Aorta (tissue), 5 donors: ENCODE measurements at regions not wholly inside any gene's neighbourhood (a gene's known extent, or its start where the extent isn't known, plus 50 kb on each side); places are given as distances from the start of the nearest gene placed in this dataset.

Experiments used
- ATAC-seq: fragments of 200-7000 bp; cut with Tn5 transposase; one replicate; pipeline ENCODE4 v1.9.1; 2022; ENCODE audit warnings: moderate library complexity; ENCODE audit not compliant: low FRiP score
- DNase-seq, 2 donors: peaks; one replicate each; pipeline ENCODE4 v3.0.0-alpha.2; 2020
- H3K27ac ChIP-seq, 2 donors: one replicate each; pipeline ENCODE4 v1.5.1; 2013; ENCODE audit warnings: low read length in 2 of 2, mild to moderate bottlenecking in 2 of 2, moderate library complexity in 2 of 2, control low read depth in 1 of 2, inconsistent platforms in 1 of 2, low read depth in 1 of 2
- H3K27me3 ChIP-seq, 2 donors: one replicate each; pipeline ENCODE4 v1.6.1; 2013; ENCODE audit warnings: control low read depth in 1 of 2, low read length in 1 of 2, mild to moderate bottlenecking in 1 of 2, moderate library complexity in 1 of 2; ENCODE audit not compliant: insufficient read depth in 2 of 2, control insufficient read depth in 1 of 2
- H3K36me3 ChIP-seq, 2 donors: one replicate each; pipeline ENCODE4 v1.6.1; 2013; ENCODE audit warnings: control low read depth in 1 of 2, low read length in 1 of 2, mild to moderate bottlenecking in 1 of 2; ENCODE audit not compliant: insufficient read depth in 2 of 2, control insufficient read depth in 1 of 2
- H3K4me1 ChIP-seq, 2 donors: one replicate each; pipeline ENCODE4 v1.6.1; 2013; ENCODE audit warnings: low read length in 2 of 2, control low read depth in 1 of 2, mild to moderate bottlenecking in 1 of 2, moderate library complexity in 1 of 2; ENCODE audit not compliant: insufficient read depth in 2 of 2, control insufficient read depth in 1 of 2
- H3K4me3 ChIP-seq, 2 donors: one replicate each; pipeline ENCODE4 v1.5.1; 2013; ENCODE audit warnings: low read length in 2 of 2, control low read depth in 1 of 2, mild to moderate bottlenecking in 1 of 2
- H3K9me3 ChIP-seq: one replicate; pipeline ENCODE4 v1.6.1; 2013; ENCODE audit warnings: mild to moderate bottlenecking, low read length; ENCODE audit not compliant: control insufficient read depth
- WGBS, 2 donors: extraction: QIAGEN DNeasy Blood & Tissue Kit; methylation state at CpG; one replicate each; pipeline ENCODE4 v1.1.7; 2013; 5-methylcytosine and 5-hydroxymethylcytosine counted together
- intact Hi-C, 2 donors: fragments of 100-400 bp; cut with DNase I; formaldehyde crosslinking; loops; one replicate each; pipeline versions ENCODE4 v1.14.2 to v1.15.0; 2022
- donor health status: healthy with polysubstance abuse.
- donor health status: Bipolar disorder and iron deficiency.
- donor health status: DM: no; HTN: no; CAD: no.
- donor health status: DM: no; HTN: no; CAD: no.
- donor health status: DM: yes; HTN: yes; CAD: no.

GRCh38 chr14:103250181-103250580 lies 83.9 kb upstream of the EIF5 start:
- no peaks in the 10 kb centered on the region for H3K4me1 ChIP-seq
- peaks cover 2% of the 10 kb centered on the region for H3K9me3 ChIP-seq
- no peaks in the 10 kb centered on the region for H3K27me3 ChIP-seq
- H3K36me3 ChIP-seq, result no peaks in the 10 kb centered on the region
- no peak overlapping the region for H3K4me3 ChIP-seq
- intact Hi-C loops, result no loop called here
- no peak overlapping the region for H3K27ac ChIP-seq
- WGBS, 2 donors, result 73 to 83% methylated on average over 6 of the region's 6 CpGs
- no peak for DNase-seq
- no peak for ATAC-seq

GRCh38 chr14:103250874-103251273 lies 83.2 kb upstream of the EIF5 start:
- no peaks in the 10 kb centered on the region for H3K36me3 ChIP-seq
- H3K27me3 ChIP-seq, result no peaks in the 10 kb centered on the region
- no peak overlapping the region for H3K27ac ChIP-seq
- peaks cover 2% of the 10 kb centered on the region for H3K9me3 ChIP-seq
- no peaks in the 10 kb centered on the region for H3K4me1 ChIP-seq
- DNase-seq (no peak), ATAC-seq (no peak)
- WGBS, 2 donors, result 82 to 83% methylated on average over 3 of the region's 3 CpGs
- H3K4me3 ChIP-seq, result no peak overlapping the region
- intact Hi-C loops, result no loop called here

GRCh38 chr14:103255555-103255954 lies 78.5 kb upstream of the EIF5 start:
- Histone ChIP-seq H3K4me3 (no peak overlapping the region), H3K4me1 (no peaks in the 10 kb centered on the region), H3K27ac (no peak overlapping the region), H3K9me3 (peaks cover 2% of the 10 kb centered on the region), H3K36me3 (no peaks in the 10 kb centered on the region), H3K27me3 (no peaks in the 10 kb centered on the region)
- intact Hi-C loops, result no loop called here
- 85 to 87% methylated on average over 4 of the region's 4 CpGs for WGBS, 2 donors
- no peak for ATAC-seq
- DNase-seq, result no peak

- Histone ChIP-seq H3K27ac (no peak overlapping the region), H3K9me3 (peaks cover 2% of the 10 kb centered on the region), H3K36me3 (no peaks in the 10 kb centered on the region), H3K4me1 (no peaks in the 10 kb centered on the region), H3K4me3 (no peak overlapping the region), H3K27me3 (no peaks in the 10 kb centered on the region)
- WGBS, 2 donors, result 66% methylated on average over 10 of the region's 10 CpGs
- ATAC-seq (no peak), DNase-seq (no peak)
- intact Hi-C loops, result no loop called here
Observed at GRCh38 chr14:103256406-103256805, 77.6 kb upstream of the EIF5 start.

GRCh38 chr14:103257211-103257962 lies 76.7 kb upstream of the EIF5 start:
- WGBS, 2 donors, result 93 to 95% methylated on average over 4 of the region's 4 CpGs
- no peaks in the 10 kb centered on the region for H3K27me3 ChIP-seq
- DNase-seq, result no peak
- intact Hi-C loops, result no loop called here
- no peaks in the 10 kb centered on the region for H3K9me3 ChIP-seq
- H3K4me3 ChIP-seq, result no peak overlapping the region
- ATAC-seq, result no peak
- no peaks in the 10 kb centered on the region for H3K36me3 ChIP-seq
- H3K27ac ChIP-seq, result no peak overlapping the region
- no peaks in the 10 kb centered on the region for H3K4me1 ChIP-seq

- no peaks in the 10 kb centered on the region for H3K9me3 ChIP-seq
- H3K4me1 ChIP-seq, result no peaks in the 10 kb centered on the region
- H3K27ac ChIP-seq, result no peak overlapping the region
- H3K36me3 ChIP-seq, result no peaks in the 10 kb centered on the region
- no peak for DNase-seq
- WGBS, 2 donors, result 85 to 87% methylated on average over 11 to 12 of the region's 12 CpGs
- ATAC-seq, result no peak
- H3K4me3 ChIP-seq, result no peak overlapping the region
- H3K27me3 ChIP-seq, result no peaks in the 10 kb centered on the region
- intact Hi-C loops, result no loop called here
Observed at GRCh38 chr14:103258211-103258610, 75.8 kb upstream of the EIF5 start.

- H3K36me3 ChIP-seq, result no peaks in the 10 kb centered on the region
- no peaks in the 10 kb centered on the region for H3K9me3 ChIP-seq
- H3K27me3 ChIP-seq, result no peaks in the 10 kb centered on the region
- intact Hi-C loops, result no loop called here
- DNase-seq, result no peak
- H3K4me3 ChIP-seq, result no peak overlapping the region
- H3K27ac ChIP-seq, result no peak overlapping the region
- WGBS, 2 donors, result 96 to 97% methylated on average over 10 of the region's 10 CpGs
- ATAC-seq, result no peak
- no peaks in the 10 kb centered on the region for H3K4me1 ChIP-seq
Observed at GRCh38 chr14:103259184-103259583, 74.9 kb upstream of the EIF5 start.

GRCh38 chr14:103259801-103260628 lies 74.0 kb upstream of the EIF5 start:
- peak in 1 of 2 donors; percentile 56 for DNase-seq
- Histone ChIP-seq H3K4me1 (no peaks in the 10 kb centered on the region), H3K27me3 (no peaks in the 10 kb centered on the region), H3K27ac (no peak overlapping the region), H3K9me3 (no peaks in the 10 kb centered on the region), H3K4me3 (peak overlapping the region; percentile 82 to 86), H3K36me3 (no peaks in the 10 kb centered on the region)
- WGBS, 2 donors, result 40 to 46% methylated on average over 19 of the region's 19 CpGs
- peak; percentile 68 for ATAC-seq
- intact Hi-C loops, result no loop called here
